ENCODE measurements at regions not wholly inside any gene's neighbourhood (a gene's known extent, or its start where the extent isn't known, plus 50 kb on each side); places are given as distances from the start of the nearest gene placed in this dataset.

DNA sequence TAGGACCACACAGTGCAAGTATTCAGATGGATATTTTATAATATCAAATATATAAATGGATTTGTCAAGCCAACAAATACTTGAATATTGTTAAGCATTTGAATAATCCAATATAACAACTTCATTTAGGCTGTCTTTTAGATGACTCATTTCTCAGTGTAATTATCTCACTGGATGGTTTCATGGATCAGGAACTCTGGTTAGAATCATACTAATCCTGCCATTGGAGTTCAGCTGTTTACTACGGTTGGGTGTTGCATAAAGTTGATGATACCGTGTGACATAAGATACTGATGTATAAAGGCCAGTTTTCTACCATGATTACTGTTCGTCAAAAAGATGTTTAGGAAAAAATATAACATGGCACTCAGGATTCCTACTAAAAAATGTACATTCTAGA, 196.3 kb downstream of the TSHZ3 start:
- TF ChIP-seq, protein P1, sequence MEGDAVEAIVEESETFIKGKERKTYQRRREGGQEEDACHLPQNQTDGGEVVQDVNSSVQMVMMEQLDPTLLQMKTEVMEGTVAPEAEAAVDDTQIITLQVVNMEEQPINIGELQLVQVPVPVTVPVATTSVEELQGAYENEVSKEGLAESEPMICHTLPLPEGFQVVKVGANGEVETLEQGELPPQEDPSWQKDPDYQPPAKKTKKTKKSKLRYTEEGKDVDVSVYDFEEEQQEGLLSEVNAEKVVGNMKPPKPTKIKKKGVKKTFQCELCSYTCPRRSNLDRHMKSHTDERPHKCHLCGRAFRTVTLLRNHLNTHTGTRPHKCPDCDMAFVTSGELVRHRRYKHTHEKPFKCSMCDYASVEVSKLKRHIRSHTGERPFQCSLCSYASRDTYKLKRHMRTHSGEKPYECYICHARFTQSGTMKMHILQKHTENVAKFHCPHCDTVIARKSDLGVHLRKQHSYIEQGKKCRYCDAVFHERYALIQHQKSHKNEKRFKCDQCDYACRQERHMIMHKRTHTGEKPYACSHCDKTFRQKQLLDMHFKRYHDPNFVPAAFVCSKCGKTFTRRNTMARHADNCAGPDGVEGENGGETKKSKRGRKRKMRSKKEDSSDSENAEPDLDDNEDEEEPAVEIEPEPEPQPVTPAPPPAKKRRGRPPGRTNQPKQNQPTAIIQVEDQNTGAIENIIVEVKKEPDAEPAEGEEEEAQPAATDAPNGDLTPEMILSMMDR (IDR thresholded peaks at IDR 0.05): no peak
- no peak for TF ChIP-seq POLR2A (IDR thresholded peaks at IDR 0.05)

Measured in adrenal gland (tissue), 5 donors.